HG03196 (cell line): ENCODE measurements at regions not wholly inside any gene's neighbourhood (a gene's known extent, or its start where the extent isn't known, plus 50 kb on each side); places are given as distances from the start of the nearest gene placed in this dataset.
"Not testable (repeated sequence)": the region's sequence is repeated elsewhere in the genome, so short reads cannot be mapped to it uniquely, and the experiment has no call there.

Experiments
- ATAC-seq: cut with Tn5 transposase; IDR thresholded peaks from one replicate; pipeline ENCODE4 v1.9.1; 2021; ENCODE audit not compliant: unreplicated experiment

GRCh38 chr6:57860481-57861315 is 543.3 kb downstream of the PRIM2 start:
- not testable (repeated sequence) for ATAC-seq

- ATAC-seq = not testable (repeated sequence)
Observed at GRCh38 chr6:57870083-57870482, 552.7 kb downstream of the PRIM2 start.

- not testable (repeated sequence) for ATAC-seq
Observed at GRCh38 chr6:57873424-57873823, 556.0 kb downstream of the PRIM2 start.

- not testable (repeated sequence) for ATAC-seq
Observed at GRCh38 chr6:57876659-57877058, 559.2 kb downstream of the PRIM2 start.

GRCh38 chr6:57877729-57878128 is 560.3 kb downstream of the PRIM2 start:
- not testable (repeated sequence) for ATAC-seq

GRCh38 chr6:57878792-57879191 is 561.4 kb downstream of the PRIM2 start:
- not testable (repeated sequence) for ATAC-seq

GRCh38 chr6:57898850-57899249 is 581.4 kb downstream of the PRIM2 start:
- not testable (repeated sequence) for ATAC-seq

- not testable (repeated sequence) for ATAC-seq
Observed at GRCh38 chr6:57900687-57901399, 583.4 kb downstream of the PRIM2 start.

- not testable (repeated sequence) for ATAC-seq
Observed at GRCh38 chr6:57901445-57901844, 584.0 kb downstream of the PRIM2 start.

- ATAC-seq = not testable (repeated sequence)
Observed at GRCh38 chr6:57904356-57904755, 586.9 kb downstream of the PRIM2 start.

- not testable (repeated sequence) for ATAC-seq
Observed at GRCh38 chr6:57915300-57915699, 597.9 kb downstream of the PRIM2 start.

- ATAC-seq = not testable (repeated sequence)
Observed at GRCh38 chr6:57942966-57943365, 625.5 kb downstream of the PRIM2 start.

- not testable (repeated sequence) for ATAC-seq
Observed at GRCh38 chr6:57946084-57946768, 628.8 kb downstream of the PRIM2 start.

- ATAC-seq = not testable (repeated sequence)
Observed at GRCh38 chr6:57946769-57947091, 629.3 kb downstream of the PRIM2 start.

GRCh38 chr6:57948481-57948880 is 631.1 kb downstream of the PRIM2 start:
- not testable (repeated sequence) for ATAC-seq

- ATAC-seq = not testable (repeated sequence)
Observed at GRCh38 chr6:57950430-57950829, 633.0 kb downstream of the PRIM2 start.

GRCh38 chr6:57966757-57967156 is 649.3 kb downstream of the PRIM2 start:
- not testable (repeated sequence) for ATAC-seq

- not testable (repeated sequence) for ATAC-seq
Observed at GRCh38 chr6:57971956-57972355, 654.5 kb downstream of the PRIM2 start.

- ATAC-seq = no peak
Observed at GRCh38 chr6:57974653-57975052, 657.2 kb downstream of the PRIM2 start.

GRCh38 chr6:57975127-57975526 is 657.7 kb downstream of the PRIM2 start:
- ATAC-seq = not testable (repeated sequence)

GRCh38 chr6:57976371-57976770 is 658.9 kb downstream of the PRIM2 start:
- not testable (repeated sequence) for ATAC-seq
